GM21390 (cell line): ENCODE measurements at regions not wholly inside any gene's neighbourhood (a gene's known extent, or its start where the extent isn't known, plus 50 kb on each side); places are given as distances from the start of the nearest gene placed in this dataset.
"Not testable (repeated sequence)": the region's sequence is repeated elsewhere in the genome, so short reads cannot be mapped to it uniquely, and the experiment has no call there.

ENCODE experiments used
- ATAC-seq: cut with Tn5 transposase; IDR thresholded peaks from one replicate; pipeline ENCODE4 v1.9.1; 2021; ENCODE audit not compliant: unreplicated experiment

GRCh38 chr10:4403638-4404252, 422.3 kb upstream of the AKR1E2 start:
- no peak for ATAC-seq

- ATAC-seq = not testable (repeated sequence)
Observed at GRCh38 chr10:4401080-4401479, 424.9 kb upstream of the AKR1E2 start.

GRCh38 chr10:4399556-4399955, 426.5 kb upstream of the AKR1E2 start:
- ATAC-seq = no peak

- ATAC-seq = no peak
Observed at GRCh38 chr10:4398602-4399001, 427.4 kb upstream of the AKR1E2 start.

GRCh38 chr10:4397337-4397736, 428.7 kb upstream of the AKR1E2 start:
- ATAC-seq = no peak

- ATAC-seq = no peak
Observed at GRCh38 chr10:4396401-4397283, 429.4 kb upstream of the AKR1E2 start.

- ATAC-seq = no peak
Observed at GRCh38 chr10:4395731-4396130, 430.3 kb upstream of the AKR1E2 start.

GRCh38 chr10:4394455-4394854, 431.6 kb upstream of the AKR1E2 start:
- ATAC-seq = not testable (repeated sequence)

GRCh38 chr10:4391683-4392082, 434.3 kb upstream of the AKR1E2 start:
- no peak for ATAC-seq

GRCh38 chr10:4390219-4390618, 435.8 kb upstream of the AKR1E2 start:
- no peak for ATAC-seq

- no peak for ATAC-seq
Observed at GRCh38 chr10:4385231-4385870, 440.7 kb upstream of the AKR1E2 start.

GRCh38 chr10:4384245-4384644, 441.8 kb upstream of the AKR1E2 start:
- no peak for ATAC-seq

- ATAC-seq = no peak
Observed at GRCh38 chr10:4383651-4384098, 442.3 kb upstream of the AKR1E2 start.

- ATAC-seq = no peak
Observed at GRCh38 chr10:4382811-4383210, 443.2 kb upstream of the AKR1E2 start.

- no peak for ATAC-seq
Observed at GRCh38 chr10:4373612-4374011, 452.4 kb upstream of the AKR1E2 start.

GRCh38 chr10:4373098-4373497, 452.9 kb upstream of the AKR1E2 start:
- no peak for ATAC-seq

- no peak for ATAC-seq
Observed at GRCh38 chr10:4372601-4373000, 453.4 kb upstream of the AKR1E2 start.

- ATAC-seq = no peak
Observed at GRCh38 chr10:4371691-4372295, 454.2 kb upstream of the AKR1E2 start.

GRCh38 chr10:4370376-4370775, 455.6 kb upstream of the AKR1E2 start:
- ATAC-seq = no peak

GRCh38 chr10:4361581-4361980, 464.4 kb upstream of the AKR1E2 start:
- no peak for ATAC-seq

GRCh38 chr10:4359003-4359402, 467.0 kb upstream of the AKR1E2 start:
- ATAC-seq = no peak
